ENCODE measurements at regions not wholly inside any gene's neighbourhood (a gene's known extent, or its start where the extent isn't known, plus 50 kb on each side); places are given as distances from the start of the nearest gene placed in this dataset.
"Not testable (repeated sequence)": the region's sequence is repeated elsewhere in the genome, so short reads cannot be mapped to it uniquely, and the experiment has no call there.

DNA sequence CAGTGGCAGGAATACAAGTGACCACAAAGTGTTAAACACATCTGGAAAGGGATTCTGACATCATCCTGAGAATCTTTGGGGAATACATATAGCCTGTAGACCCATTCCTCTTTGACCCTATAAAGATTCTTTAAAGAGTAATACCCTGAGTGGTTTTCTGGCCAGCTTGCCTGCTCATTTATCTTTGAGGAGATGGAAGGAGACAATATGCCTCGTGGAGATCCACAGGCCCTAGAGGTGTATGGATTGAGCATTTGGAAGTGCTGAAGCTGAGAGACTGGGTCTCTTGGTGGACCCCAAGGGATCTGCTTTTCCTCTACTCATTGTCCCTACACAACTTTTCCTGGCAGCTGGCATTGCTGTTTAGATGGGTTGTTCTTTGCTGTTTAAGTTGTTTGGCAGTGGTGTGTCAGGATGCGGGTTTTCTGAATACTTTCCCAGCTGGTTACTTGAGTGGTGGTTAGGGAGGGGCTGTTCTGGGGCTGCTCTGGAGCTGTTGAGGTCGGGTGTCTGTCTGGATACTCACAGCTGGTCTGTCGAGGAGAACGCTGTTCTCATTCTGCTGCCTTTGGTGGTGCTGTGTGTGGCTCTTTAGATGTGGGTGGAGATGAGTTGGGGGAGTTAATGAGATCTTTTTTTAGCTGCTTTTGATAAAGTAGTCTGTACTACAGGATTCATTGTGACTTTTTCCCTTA lies 50.1 kb upstream of the FAM72C start:
- not testable (repeated sequence) for DNase-seq

Measured in activated gamma-delta T cell treated with Interleukin-2 at 50 U/mL for 16 hours (primary cell).